GM12891 (cell line): ENCODE measurements at regions not wholly inside any gene's neighbourhood (a gene's known extent, or its start where the extent isn't known, plus 50 kb on each side); places are given as distances from the start of the nearest gene placed in this dataset.

ENCODE experiments used
- POLR2A ChIP-seq: IDR thresholded peaks from 2 replicates; pipeline ENCODE4 v1.6.1; 2011; ENCODE audit warnings: low read depth, low read length, control low read depth
- POLR2AphosphoS5 ChIP-seq: IDR thresholded peaks from 2 replicates; pipeline ENCODE4 v1.6.1; 2011; ENCODE audit warnings: low read depth, low read length, control low read depth
- SPI1 ChIP-seq: IDR thresholded peaks from 2 replicates; pipeline ENCODE4 v1.6.1; 2011; ENCODE audit warnings: low read depth, low read length, control low read depth
- TAF1 ChIP-seq: IDR thresholded peaks from 2 replicates; pipeline ENCODE4 v1.6.1; 2011; ENCODE audit warnings: low read depth, low read length, control low read depth

- no peak for TF ChIP-seq POLR2A
- TF ChIP-seq TAF1: no peak
- no peak for TF ChIP-seq SPI1
- TF ChIP-seq POLR2AphosphoS5: no peak
Observed at GRCh38 chr12:24352363-24352762, 402.9 kb upstream of the SOX5 start.
